Ascending aorta (tissue), 2 donors: ENCODE measurements at regions not wholly inside any gene's neighbourhood (a gene's known extent, or its start where the extent isn't known, plus 50 kb on each side); places are given as distances from the start of the nearest gene placed in this dataset.

ENCODE experiments used
- DNase-seq, 2 donors: peaks; one replicate each; pipeline ENCODE4 v3.0.0-alpha.2; 2019; ENCODE audit warnings: low spot score in 2 of 2
- H3K27ac ChIP-seq, 2 donors: fragments of 200-600 bp; sonication (generic); one replicate each; pipeline ENCODE4 v1.5.1; 2016 to 2017; ENCODE audit warnings: mild to moderate bottlenecking in 1 of 2
- H3K27me3 ChIP-seq: fragments of 200-600 bp; sonication (generic); one replicate; pipeline ENCODE4 v1.5.1; 2017
- H3K36me3 ChIP-seq, 2 donors: fragments of 200-600 bp; sonication (generic); one replicate each; pipeline ENCODE4 v1.5.1; 2016
- H3K4me1 ChIP-seq, 2 donors: fragments of 200-600 bp; sonication (generic); one replicate each; pipeline ENCODE4 v1.5.1; 2016 to 2017; ENCODE audit warnings: mild to moderate bottlenecking in 1 of 2
- H3K4me3 ChIP-seq, 2 donors: fragments of 200-600 bp; sonication (generic); one replicate each; pipeline ENCODE4 v1.5.1; 2016 to 2017; ENCODE audit warnings: mild to moderate bottlenecking in 1 of 2
- H3K9me3 ChIP-seq, 2 donors: fragments of 200-600 bp; sonication (generic); one replicate each; pipeline ENCODE4 v1.5.1; 2016
- intact Hi-C: fragments of 100-400 bp; cut with DNase I; formaldehyde crosslinking; loops from one replicate; pipeline ENCODE4 v1.15.1; 2023
- TF ChIP-seq, protein P1 (sequence below), 3 experiments: fragments of 200-600 bp in 2 of 3; fragments of 450-650 bp in 1 of 3; sonication (generic) in 2 of 3; IDR thresholded peaks; one replicate each; pipeline ENCODE4 v1.5.1; 2016 to 2019; ENCODE audit warnings: antibody characterized with exemption in 3 of 3, mild to moderate bottlenecking in 1 of 3, moderate library complexity in 1 of 3

- Histone ChIP-seq H3K27ac (no peak overlapping the region), H3K36me3 (no peaks in the 10 kb centered on the region), H3K27me3 (no peaks in the 10 kb centered on the region), H3K4me1 (no peaks in the 10 kb centered on the region), H3K4me3 (no peak overlapping the region), H3K9me3 (no peaks in the 10 kb centered on the region)
- DNase-seq, result no peak
- TF ChIP-seq, protein P1, sequence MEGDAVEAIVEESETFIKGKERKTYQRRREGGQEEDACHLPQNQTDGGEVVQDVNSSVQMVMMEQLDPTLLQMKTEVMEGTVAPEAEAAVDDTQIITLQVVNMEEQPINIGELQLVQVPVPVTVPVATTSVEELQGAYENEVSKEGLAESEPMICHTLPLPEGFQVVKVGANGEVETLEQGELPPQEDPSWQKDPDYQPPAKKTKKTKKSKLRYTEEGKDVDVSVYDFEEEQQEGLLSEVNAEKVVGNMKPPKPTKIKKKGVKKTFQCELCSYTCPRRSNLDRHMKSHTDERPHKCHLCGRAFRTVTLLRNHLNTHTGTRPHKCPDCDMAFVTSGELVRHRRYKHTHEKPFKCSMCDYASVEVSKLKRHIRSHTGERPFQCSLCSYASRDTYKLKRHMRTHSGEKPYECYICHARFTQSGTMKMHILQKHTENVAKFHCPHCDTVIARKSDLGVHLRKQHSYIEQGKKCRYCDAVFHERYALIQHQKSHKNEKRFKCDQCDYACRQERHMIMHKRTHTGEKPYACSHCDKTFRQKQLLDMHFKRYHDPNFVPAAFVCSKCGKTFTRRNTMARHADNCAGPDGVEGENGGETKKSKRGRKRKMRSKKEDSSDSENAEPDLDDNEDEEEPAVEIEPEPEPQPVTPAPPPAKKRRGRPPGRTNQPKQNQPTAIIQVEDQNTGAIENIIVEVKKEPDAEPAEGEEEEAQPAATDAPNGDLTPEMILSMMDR (IDR thresholded peaks at IDR 0.05), result no peak
- intact Hi-C loops, result no loop called here
Observed at GRCh38 chr1:227469708-227470107, 93.6 kb upstream of the ZNF678 start.

GRCh38 chr1:227466039-227466645, 97.2 kb upstream of the ZNF678 start:
- DNase-seq, result no peak
- Histone ChIP-seq H3K27ac (no peak overlapping the region), H3K36me3 (no peaks in the 10 kb centered on the region), H3K9me3 (no peaks in the 10 kb centered on the region), H3K27me3 (no peaks in the 10 kb centered on the region), H3K4me3 (no peak overlapping the region), H3K4me1 (no peaks in the 10 kb centered on the region)
- TF ChIP-seq, protein P1 (IDR thresholded peaks at IDR 0.05), result no peak
- intact Hi-C loops, result no loop called here

DNA sequence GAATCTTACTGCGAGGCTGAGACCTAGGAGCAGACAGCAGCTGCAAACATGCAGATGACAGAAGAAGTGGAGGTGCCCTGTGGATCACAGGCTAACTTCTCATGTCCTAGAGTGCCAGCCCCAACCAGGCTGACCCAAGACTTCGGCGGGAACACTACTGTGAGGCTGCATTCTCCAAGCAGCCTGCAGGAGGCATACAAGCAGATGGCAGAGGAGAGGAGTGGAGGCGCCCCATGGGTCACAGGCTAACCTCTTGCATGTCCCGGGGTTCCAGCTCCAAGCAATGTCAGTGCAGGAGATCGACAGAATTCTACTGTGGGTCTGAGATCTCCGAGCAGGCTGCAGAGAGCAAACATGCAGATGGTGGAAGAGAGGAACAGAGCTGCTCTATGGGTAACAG, 98.1 kb upstream of the ZNF678 start:
- Histone ChIP-seq H3K4me1 (no peaks in the 10 kb centered on the region), H3K9me3 (no peaks in the 10 kb centered on the region), H3K36me3 (no peaks in the 10 kb centered on the region), H3K27me3 (no peaks in the 10 kb centered on the region), H3K4me3 (no peak overlapping the region), H3K27ac (no peak overlapping the region)
- intact Hi-C loops, result no loop called here
- TF ChIP-seq, protein P1 (IDR thresholded peaks at IDR 0.05), result no peak
- DNase-seq, result no peak

DNA sequence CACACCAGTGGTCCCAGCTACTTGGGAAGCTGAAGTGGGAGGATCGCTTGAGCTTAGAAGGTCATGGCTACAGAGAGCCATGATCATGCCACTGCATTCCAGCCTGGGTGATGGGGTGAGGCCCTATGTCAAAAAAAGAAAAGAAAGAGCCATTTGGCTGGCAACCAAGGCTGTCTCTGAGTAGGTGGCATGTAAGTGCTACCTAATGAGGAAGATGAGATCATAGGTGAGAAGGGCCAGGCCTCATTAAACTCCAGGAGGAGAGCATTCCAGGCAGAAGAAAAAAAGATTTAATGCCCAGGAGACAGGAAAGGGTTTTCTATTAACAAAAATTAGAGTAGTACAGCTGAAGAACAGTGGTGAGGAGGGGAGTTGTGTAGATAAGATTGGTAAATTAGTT, 103.4 kb upstream of the ZNF678 start:
- intact Hi-C loops, result no loop called here
- no peaks in the 10 kb centered on the region for H3K36me3 ChIP-seq
- H3K4me1 ChIP-seq, result no peaks in the 10 kb centered on the region
- H3K4me3 ChIP-seq, result no peak overlapping the region
- no peak for DNase-seq
- no peaks in the 10 kb centered on the region for H3K27me3 ChIP-seq
- no peak overlapping the region for H3K27ac ChIP-seq
- TF ChIP-seq, protein P1 (IDR thresholded peaks at IDR 0.05), result no peak
- H3K9me3 ChIP-seq, result no peaks in the 10 kb centered on the region

GRCh38 chr1:227459326-227459841, 104.0 kb upstream of the ZNF678 start:
- Histone ChIP-seq H3K36me3 (no peaks in the 10 kb centered on the region), H3K27me3 (no peaks in the 10 kb centered on the region), H3K27ac (no peak overlapping the region), H3K4me3 (no peak overlapping the region), H3K4me1 (no peaks in the 10 kb centered on the region), H3K9me3 (no peaks in the 10 kb centered on the region)
- intact Hi-C loops, result no loop called here
- no peak for DNase-seq
- TF ChIP-seq, protein P1 (IDR thresholded peaks at IDR 0.05), result no peak

GRCh38 chr1:227454686-227455085, 108.7 kb upstream of the ZNF678 start:
- Histone ChIP-seq H3K36me3 (no peaks in the 10 kb centered on the region), H3K4me3 (no peak overlapping the region), H3K4me1 (no peaks in the 10 kb centered on the region), H3K27me3 (no peaks in the 10 kb centered on the region), H3K27ac (no peak overlapping the region), H3K9me3 (no peaks in the 10 kb centered on the region)
- DNase-seq, result no peak
- intact Hi-C loops, result no loop called here
- TF ChIP-seq, protein P1 (IDR thresholded peaks at IDR 0.05), result no peak
